NT2/D1 (cell line): ENCODE measurements at regions not wholly inside any gene's neighbourhood (a gene's known extent, or its start where the extent isn't known, plus 50 kb on each side); places are given as distances from the start of the nearest gene placed in this dataset.

Experiments used
- DNase-seq: peaks from one replicate; pipeline ENCODE4 v3.0.0-alpha.2; 2011; ENCODE audit warnings: low read depth, low spot score
- H3K27me3 ChIP-seq: 2 replicates; pipeline ENCODE4 v1.6.0; 2011; ENCODE audit warnings: mild to moderate bottlenecking; ENCODE audit not compliant: insufficient read length, insufficient read depth
- H3K36me3 ChIP-seq: 2 replicates; pipeline ENCODE4 v1.6.1; 2011; ENCODE audit warnings: mild to moderate bottlenecking, low read length, mixed read lengths; ENCODE audit not compliant: insufficient read depth, insufficient read length
- H3K4me1 ChIP-seq: 2 replicates; pipeline ENCODE4 v1.5.1; 2011; ENCODE audit not compliant: insufficient read depth, insufficient read length
- H3K4me3 ChIP-seq: 2 replicates; pipeline ENCODE4 v1.5.1; 2011; ENCODE audit warnings: low read depth; ENCODE audit not compliant: insufficient read length
- H3K9ac ChIP-seq: 2 replicates; pipeline ENCODE4 v1.6.0; 2011; ENCODE audit warnings: low read depth; ENCODE audit not compliant: insufficient read length
- H3K9me3 ChIP-seq: 2 replicates; pipeline ENCODE4 v1.5.1; 2011; ENCODE audit warnings: mild to moderate bottlenecking, low read length; ENCODE audit not compliant: insufficient read depth
- SUZ12 ChIP-seq: IDR thresholded peaks from 2 replicates; pipeline ENCODE4 v1.6.1; 2011; ENCODE audit not compliant: insufficient read length, insufficient read depth; ENCODE audit errors: extremely low read depth
- YY1 ChIP-seq: IDR thresholded peaks from 2 replicates; pipeline ENCODE4 v1.6.1; 2011; ENCODE audit not compliant: insufficient read length, insufficient read depth
- ZNF274 ChIP-seq: IDR thresholded peaks from 2 replicates; pipeline ENCODE4 v1.6.1; 2011; ENCODE audit warnings: mild to moderate bottlenecking, low read depth, low read length

DNA sequence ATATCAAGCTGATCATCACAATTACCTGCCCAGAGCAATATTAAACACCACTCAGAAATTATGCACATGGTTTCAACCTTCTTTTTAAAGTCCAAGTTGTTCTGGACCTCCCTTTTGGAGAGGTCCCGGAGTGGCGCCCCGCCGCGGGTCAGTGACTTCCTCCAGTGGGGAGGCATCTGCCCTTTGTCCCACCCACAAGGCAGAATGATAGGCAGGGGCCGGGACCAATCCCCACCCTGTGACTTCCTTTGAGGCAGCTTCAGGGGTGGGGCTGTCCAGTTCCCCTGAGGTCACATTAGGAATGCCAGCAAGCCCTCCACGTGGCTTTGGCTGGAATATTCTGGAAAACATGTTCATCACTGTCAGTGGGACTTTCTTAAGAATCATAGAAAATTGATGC, 207.0 kb downstream of the ANKRD60 start:
- H3K27me3 ChIP-seq = peaks cover 3% of the 10 kb centered on the region
- no peaks in the 10 kb centered on the region for H3K9me3 ChIP-seq
- DNase-seq = no peak
- H3K4me3 ChIP-seq = no peak overlapping the region
- TF ChIP-seq ZNF274 (no peak), YY1 (no peak), SUZ12 (no peak)
- peaks cover 5% of the 10 kb centered on the region for H3K4me1 ChIP-seq
- H3K9ac ChIP-seq = no peak overlapping the region
- H3K36me3 ChIP-seq = no peaks in the 10 kb centered on the region

DNA sequence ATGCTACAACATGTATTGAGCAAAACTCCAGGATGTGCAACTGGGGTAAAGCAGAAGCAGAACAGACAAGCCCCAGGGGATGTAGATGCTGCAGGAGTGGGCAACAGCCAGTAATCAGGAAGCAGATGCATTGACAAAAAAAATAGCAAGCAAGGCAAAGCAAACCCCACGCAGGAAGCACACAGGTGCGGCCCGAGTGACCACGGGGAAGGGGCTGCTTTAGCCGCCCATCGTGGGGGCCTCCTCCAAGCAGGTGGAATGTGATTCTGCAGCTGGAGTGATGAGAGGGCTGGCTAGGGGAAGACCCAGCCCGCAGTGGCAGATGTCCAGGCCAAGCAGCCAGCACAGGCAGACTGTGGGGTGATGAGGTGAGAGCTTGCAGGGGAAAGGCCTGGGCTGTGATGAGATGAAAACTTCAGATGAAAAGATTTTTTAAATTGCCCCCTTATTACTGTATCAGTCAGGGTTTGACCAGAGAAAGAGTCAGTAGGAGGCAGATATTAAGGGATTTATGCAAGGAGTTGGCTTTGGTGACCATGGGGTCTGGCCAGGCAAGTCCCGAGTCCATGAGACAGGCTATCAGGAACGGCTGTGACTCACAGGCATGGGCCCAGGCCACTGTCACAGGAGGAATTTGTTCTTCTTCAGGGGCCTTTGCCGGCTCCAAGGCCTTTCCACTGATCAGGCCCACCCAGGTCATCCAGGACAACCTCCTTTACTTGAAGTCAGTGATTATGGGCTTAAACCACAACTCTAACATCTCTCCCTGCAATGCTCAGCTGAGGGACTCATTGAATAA, 207.6 kb downstream of the ANKRD60 start:
- no peak overlapping the region for H3K4me3 ChIP-seq
- H3K9ac ChIP-seq = no peak overlapping the region
- peaks cover 2% of the 10 kb centered on the region; the same call in 1 of the 2 replicates for H3K9me3 ChIP-seq
- H3K36me3 ChIP-seq = no peaks in the 10 kb centered on the region
- no peak for DNase-seq
- H3K27me3 ChIP-seq = peaks cover 3% of the 10 kb centered on the region
- H3K4me1 ChIP-seq = peaks cover 5% of the 10 kb centered on the region
- TF ChIP-seq YY1 (no peak), ZNF274 (no peak), SUZ12 (no peak)

DNA sequence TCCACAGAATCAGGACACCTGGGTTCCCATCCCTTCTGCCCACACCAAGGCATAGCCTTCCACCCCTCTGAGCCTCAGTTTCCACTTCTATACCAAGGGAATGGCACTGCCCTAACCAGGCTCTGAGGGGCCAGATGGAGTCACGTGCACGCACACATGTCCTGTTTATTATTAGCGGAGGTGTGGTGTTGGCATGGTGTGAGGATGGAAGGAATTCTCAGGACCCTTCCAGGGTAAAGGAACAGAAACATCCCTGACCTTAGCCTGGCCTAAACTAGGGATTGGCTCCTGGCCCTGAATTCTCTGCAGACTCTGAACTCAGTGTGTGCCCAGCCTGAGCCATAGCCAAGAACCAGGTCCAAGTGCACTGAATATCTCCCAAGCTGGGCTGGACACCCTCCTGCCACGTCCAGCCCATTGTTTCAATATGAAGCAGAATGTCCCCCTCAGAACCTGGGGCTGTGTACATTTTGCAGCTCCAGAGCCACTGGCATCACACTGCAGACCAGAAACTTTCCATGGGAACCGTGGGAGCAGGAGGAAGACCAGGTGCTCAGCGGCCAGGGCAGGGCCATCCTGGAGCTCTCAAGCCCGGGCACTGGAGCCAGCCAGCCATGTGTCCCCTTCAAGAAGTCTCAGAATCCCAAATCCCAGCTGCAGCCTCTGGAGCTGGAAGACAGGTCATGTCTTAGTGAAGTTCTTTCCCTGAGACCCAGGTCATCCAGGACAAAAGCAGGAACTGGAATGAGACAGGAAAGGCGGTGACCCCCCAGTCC, 208.4 kb downstream of the ANKRD60 start:
- TF ChIP-seq YY1 = no peak
- TF ChIP-seq ZNF274 = no peak
- TF ChIP-seq SUZ12 = no peak
- DNase-seq = no peak
- Histone ChIP-seq H3K36me3 (no peaks in the 10 kb centered on the region), H3K4me1 (peaks cover 5% of the 10 kb centered on the region), H3K4me3 (no peak overlapping the region), H3K9ac (no peak overlapping the region), H3K9me3 (peaks cover 10% of the 10 kb centered on the region; the same call in 1 of the 2 replicates), H3K27me3 (peaks cover 3% of the 10 kb centered on the region)

DNA sequence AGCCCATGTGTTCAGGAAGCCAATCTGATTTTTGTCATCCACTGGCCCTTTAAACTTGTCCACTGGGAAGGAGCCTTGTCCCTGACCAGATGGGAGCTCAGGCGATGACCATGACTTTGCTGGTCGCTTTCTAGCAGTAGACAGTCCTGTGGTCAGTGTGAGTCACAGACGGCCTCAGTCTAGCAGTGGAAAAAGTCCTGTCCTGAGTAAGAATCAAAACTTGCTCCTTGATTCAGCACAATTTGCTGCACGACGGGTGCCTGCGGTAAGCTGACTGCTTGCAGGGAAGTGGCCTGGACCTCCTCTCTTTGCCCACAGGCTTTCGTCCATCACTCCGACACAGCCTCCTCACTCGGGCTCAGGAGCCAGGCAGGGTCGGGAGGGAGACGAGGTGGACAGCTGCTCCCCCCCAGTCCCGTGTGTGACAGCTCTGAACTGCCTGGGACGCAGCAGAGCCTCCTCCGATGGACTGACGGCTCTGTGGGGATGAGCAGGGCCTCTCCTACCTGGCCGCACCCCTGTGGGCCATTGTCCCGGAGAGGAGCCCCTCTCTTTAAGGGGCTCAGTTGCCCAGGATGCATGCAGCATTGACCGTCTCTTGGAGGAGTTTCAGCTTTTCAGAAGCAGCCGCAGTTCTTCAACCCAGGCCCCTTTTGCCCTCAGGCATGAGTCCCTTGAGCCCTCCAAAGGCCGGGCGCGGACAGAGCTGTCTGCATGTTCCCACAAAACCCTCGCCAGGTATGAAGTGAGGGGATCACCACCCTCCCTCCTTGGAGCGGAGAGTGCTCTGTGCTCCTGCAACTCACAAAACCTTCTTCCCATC, 209.2 kb downstream of the ANKRD60 start:
- no peak for TF ChIP-seq ZNF274
- TF ChIP-seq SUZ12 = no peak
- no peak for TF ChIP-seq YY1
- H3K4me3 ChIP-seq = no peak overlapping the region
- peaks cover 5% of the 10 kb centered on the region for H3K4me1 ChIP-seq
- peaks cover 3% of the 10 kb centered on the region for H3K27me3 ChIP-seq
- peaks cover 12% of the 10 kb centered on the region; the same call in 1 of the 2 replicates for H3K9me3 ChIP-seq
- H3K9ac ChIP-seq = no peak overlapping the region
- H3K36me3 ChIP-seq = no peaks in the 10 kb centered on the region
- DNase-seq = no peak

DNA sequence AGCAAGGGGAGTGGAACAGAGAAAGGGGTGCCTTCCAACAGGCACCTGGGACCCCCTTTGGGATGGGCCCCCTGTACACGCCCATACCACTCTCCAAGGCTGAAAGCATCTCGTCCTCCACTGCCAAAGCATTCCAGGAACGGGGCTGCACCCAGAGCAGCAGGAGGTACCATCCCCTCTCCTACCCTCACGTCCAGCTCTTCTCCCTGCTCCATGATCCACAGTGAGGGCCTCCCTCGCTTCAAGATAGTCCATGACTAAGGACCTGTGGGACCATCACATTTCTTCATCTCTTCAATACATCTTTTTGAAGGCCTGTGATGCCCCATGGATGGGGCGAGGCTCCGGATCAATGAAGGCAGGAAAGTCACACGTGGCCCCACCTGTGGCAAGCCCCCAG, 209.9 kb downstream of the ANKRD60 start:
- Histone ChIP-seq H3K4me1 (peaks cover 5% of the 10 kb centered on the region), H3K9ac (no peak overlapping the region), H3K9me3 (peaks cover 12% of the 10 kb centered on the region; the same call in 1 of the 2 replicates), H3K27me3 (peaks cover 3% of the 10 kb centered on the region), H3K36me3 (no peaks in the 10 kb centered on the region), H3K4me3 (no peak overlapping the region)
- no peak for DNase-seq
- TF ChIP-seq ZNF274 (no peak), YY1 (no peak), SUZ12 (no peak)

DNA sequence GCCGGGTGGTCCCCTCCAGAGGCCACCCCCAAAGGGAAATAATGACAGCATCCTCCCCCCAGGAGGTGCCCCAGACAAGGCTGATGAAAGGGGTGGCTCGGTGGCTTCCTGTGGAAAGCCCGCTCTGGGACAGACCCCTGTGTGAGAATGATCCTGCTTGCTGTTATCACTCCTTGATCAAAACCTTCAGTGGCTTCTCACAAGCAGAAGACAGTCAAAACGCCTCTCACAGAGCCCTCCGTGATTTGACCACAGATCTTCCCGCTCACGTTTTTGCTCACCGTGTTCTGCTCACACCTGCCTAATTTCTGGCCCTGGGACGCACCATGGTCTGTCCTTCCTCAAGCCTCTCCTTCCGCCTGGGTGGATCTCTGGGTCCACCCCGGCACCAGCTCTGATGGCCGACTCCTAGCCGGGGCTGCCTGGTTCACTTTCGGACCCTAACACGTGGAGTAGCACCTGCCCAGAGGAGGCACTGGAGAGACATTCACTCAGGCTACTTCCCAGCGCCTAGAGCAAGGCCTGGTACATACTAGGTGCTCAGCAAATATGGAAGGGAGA, 210.4 kb downstream of the ANKRD60 start:
- peaks cover 3% of the 10 kb centered on the region for H3K27me3 ChIP-seq
- no peak overlapping the region for H3K9ac ChIP-seq
- TF ChIP-seq ZNF274 (no peak), SUZ12 (no peak), YY1 (no peak)
- no peak for DNase-seq
- H3K4me1 ChIP-seq = peaks cover 6% of the 10 kb centered on the region
- H3K36me3 ChIP-seq = no peaks in the 10 kb centered on the region
- peaks cover 12% of the 10 kb centered on the region; the same call in 1 of the 2 replicates for H3K9me3 ChIP-seq
- H3K4me3 ChIP-seq = no peak overlapping the region
